ENCODE measurements at regions not wholly inside any gene's neighbourhood (a gene's known extent, or its start where the extent isn't known, plus 50 kb on each side); places are given as distances from the start of the nearest gene placed in this dataset.

GRCh38 chr21:39063517-39063916, 119.7 kb downstream of the PSMG1 start:
- TF ChIP-seq CTCF (conservative IDR thresholded peaks at IDR 0.05; ENCODE audit: low read depth, low read length): no peak
- TF ChIP-seq EZH2 (IDR thresholded peaks at IDR 0.05; ENCODE audit: low read length, unreplicated experiment): no peak
- TF ChIP-seq EZH2phosphoT487 (IDR thresholded peaks at IDR 0.05; ENCODE audit: borderline replicate concordance, low read length): no peak
